ENCODE measurements at regions not wholly inside any gene's neighbourhood (a gene's known extent, or its start where the extent isn't known, plus 50 kb on each side); places are given as distances from the start of the nearest gene placed in this dataset.

GRCh38 chr4:105022811-105023667 is 123.6 kb upstream of the TET2 start:
- TF ChIP-seq TAF1 (IDR thresholded peaks at IDR 0.05; ENCODE audit: low read depth): no peak
- TF ChIP-seq RAD21 (IDR thresholded peaks at IDR 0.05; ENCODE audit: low read depth): no peak
- no peak for TF ChIP-seq MAX (IDR thresholded peaks at IDR 0.05)
- TF ChIP-seq ZBTB7A (IDR thresholded peaks at IDR 0.05; ENCODE audit: low read depth): no peak
- no peak for TF ChIP-seq EGR1 (IDR thresholded peaks at IDR 0.05)
- TF ChIP-seq FOXM1 (IDR thresholded peaks at IDR 0.05; ENCODE audit: borderline replicate concordance, low read depth): no peak
- TF ChIP-seq REST (IDR thresholded peaks at IDR 0.05; ENCODE audit: low read depth): no peak
- no peak for TF ChIP-seq TEAD4 (IDR thresholded peaks at IDR 0.05)
- no peak for TF ChIP-seq USF1 (IDR thresholded peaks at IDR 0.05)
- TF ChIP-seq YY1 (IDR thresholded peaks at IDR 0.05; ENCODE audit: low read depth): no peak
- TF ChIP-seq NFIC (IDR thresholded peaks at IDR 0.05): no peak
- TF ChIP-seq TCF12 (IDR thresholded peaks at IDR 0.05; ENCODE audit: low read depth): no peak
- TF ChIP-seq CREB1 (IDR thresholded peaks at IDR 0.05; ENCODE audit: low read depth): no peak
- no peak for TF ChIP-seq CEBPB (IDR thresholded peaks at IDR 0.05)

GRCh38 chr4:105023668-105024055 is 123.0 kb upstream of the TET2 start:
- TF ChIP-seq EP300 (IDR thresholded peaks at IDR 0.05; ENCODE audit: borderline replicate concordance): no peak
- no peak for TF ChIP-seq RAD21 (IDR thresholded peaks at IDR 0.05; ENCODE audit: low read depth)
- TF ChIP-seq USF1 (IDR thresholded peaks at IDR 0.05): no peak
- TF ChIP-seq REST (IDR thresholded peaks at IDR 0.05; ENCODE audit: low read depth): no peak
- no peak for TF ChIP-seq CREB1 (IDR thresholded peaks at IDR 0.05; ENCODE audit: low read depth)

- no peak for TF ChIP-seq REST (IDR thresholded peaks at IDR 0.05; ENCODE audit: low read depth)
- TF ChIP-seq USF1 (IDR thresholded peaks at IDR 0.05): no peak
- TF ChIP-seq EGR1 (IDR thresholded peaks at IDR 0.05): no peak
- no peak for TF ChIP-seq NFIC (IDR thresholded peaks at IDR 0.05)
- no peak for TF ChIP-seq EP300 (IDR thresholded peaks at IDR 0.05; ENCODE audit: borderline replicate concordance)
- TF ChIP-seq TCF12 (IDR thresholded peaks at IDR 0.05; ENCODE audit: low read depth): no peak
- no peak for TF ChIP-seq FOXM1 (IDR thresholded peaks at IDR 0.05; ENCODE audit: borderline replicate concordance, low read depth)
- no peak for TF ChIP-seq TEAD4 (IDR thresholded peaks at IDR 0.05)
- no peak for TF ChIP-seq YY1 (IDR thresholded peaks at IDR 0.05; ENCODE audit: low read depth)
- no peak for TF ChIP-seq CEBPB (IDR thresholded peaks at IDR 0.05)
- no peak for TF ChIP-seq TAF1 (IDR thresholded peaks at IDR 0.05; ENCODE audit: low read depth)
- TF ChIP-seq ZBTB7A (IDR thresholded peaks at IDR 0.05; ENCODE audit: low read depth): no peak
- no peak for TF ChIP-seq MAX (IDR thresholded peaks at IDR 0.05)
- no peak for TF ChIP-seq RAD21 (IDR thresholded peaks at IDR 0.05; ENCODE audit: low read depth)
- TF ChIP-seq CREB1 (IDR thresholded peaks at IDR 0.05; ENCODE audit: low read depth): no peak
Measured at GRCh38 chr4:105025263-105026017, 121.2 kb upstream of the TET2 start.

All from Ishikawa (cell line).